Activated naive CD4-positive, alpha-beta T cell treated with anti-CD3 and anti-CD28 coated beads for 36 hours (primary cell): ENCODE measurements at regions not wholly inside any gene's neighbourhood (a gene's known extent, or its start where the extent isn't known, plus 50 kb on each side); places are given as distances from the start of the nearest gene placed in this dataset.

Experiments used
- CTCF ChIA-PET: fragments of 350-600 bp; sonication (Branson Sonifier 250); formaldehyde crosslinking; loops from one replicate; lab custom pipeline; 2021; ENCODE audit warnings: antibody characterized with exemption; lab: Charles Lee
- DNase-seq: peaks from one replicate; pipeline ENCODE4 v3.0.0-alpha.2; 2020
- H3K27ac Mint-ChIP-seq: one replicate; pipeline ENCODE4 v1.8.0; 2021; ENCODE audit warnings: mild to moderate bottlenecking, mixed read lengths
- H3K27me3 Mint-ChIP-seq: one replicate; pipeline ENCODE4 v1.8.0; 2021; ENCODE audit warnings: low read depth, mixed read lengths
- H3K36me3 Mint-ChIP-seq: one replicate; pipeline ENCODE4 v1.8.0; 2021; ENCODE audit warnings: low read depth, mixed read lengths
- H3K4me1 Mint-ChIP-seq: one replicate; pipeline ENCODE4 v1.8.0; 2021; ENCODE audit warnings: low read depth, mixed read lengths
- H3K4me3 Mint-ChIP-seq: one replicate; pipeline ENCODE4 v1.8.0; 2021; ENCODE audit warnings: mild to moderate bottlenecking, moderate library complexity, mixed read lengths
- H3K9me3 Mint-ChIP-seq: one replicate; pipeline ENCODE4 v1.8.0; 2021; ENCODE audit warnings: mixed read lengths
- intact Hi-C: fragments of 100-400 bp; cut with micrococcal nuclease; formaldehyde crosslinking; loops from one replicate; pipeline ENCODE4 v1.15.1; 2023

DNA sequence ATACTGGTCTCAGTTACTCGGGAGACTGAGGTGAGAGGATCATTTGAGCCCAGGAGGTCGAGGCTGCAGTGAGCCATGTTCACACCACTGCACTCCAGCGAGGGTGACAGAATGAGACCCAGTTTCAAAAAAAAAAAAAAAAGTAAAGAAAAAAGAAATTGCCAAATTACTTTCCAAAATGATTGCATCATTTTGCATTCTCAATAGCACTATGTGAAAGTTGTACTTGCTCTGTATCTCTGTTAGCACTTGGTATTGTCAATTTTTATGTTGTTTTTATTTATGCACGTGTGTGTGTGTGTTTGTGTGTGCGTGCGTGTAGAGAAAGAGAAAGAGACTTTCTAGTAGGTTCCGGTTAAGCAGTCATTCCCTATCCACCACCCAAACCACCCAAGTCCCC, 328.4 kb downstream of the RAB3C start:
- CTCF ChIA-PET, result no interaction called here
- H3K4me3 Mint-ChIP-seq, result no peak overlapping the region
- H3K27me3 Mint-ChIP-seq, result no peaks in the 10 kb centered on the region
- H3K36me3 Mint-ChIP-seq, result no peaks in the 10 kb centered on the region
- peaks cover 3% of the 10 kb centered on the region for H3K9me3 Mint-ChIP-seq
- no peaks in the 10 kb centered on the region for H3K4me1 Mint-ChIP-seq
- DNase-seq, result no peak
- H3K27ac Mint-ChIP-seq, result no peak overlapping the region
- intact Hi-C loops, result no loop called here

DNA sequence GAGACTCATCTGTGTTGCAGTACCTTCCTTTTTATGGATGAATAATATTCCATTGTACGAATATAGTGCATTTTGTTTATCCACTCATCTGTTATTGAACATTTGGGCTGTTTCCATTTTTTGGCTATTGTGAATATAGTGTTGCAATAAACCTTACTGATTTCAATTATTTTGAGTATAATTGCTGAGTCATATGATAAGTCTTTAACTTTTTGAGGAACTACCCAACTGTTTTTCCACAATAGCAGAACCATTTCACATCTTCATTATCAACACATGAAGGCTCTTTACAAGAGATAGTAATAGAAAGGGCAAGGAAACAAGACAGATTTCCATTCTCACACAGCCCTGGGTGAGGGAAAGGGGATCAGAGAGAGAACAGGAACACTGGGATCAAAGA, 329.2 kb downstream of the RAB3C start:
- H3K27me3 Mint-ChIP-seq, result no peaks in the 10 kb centered on the region
- no peak for DNase-seq
- H3K36me3 Mint-ChIP-seq, result no peaks in the 10 kb centered on the region
- intact Hi-C loops, result no loop called here
- no peak overlapping the region for H3K4me3 Mint-ChIP-seq
- no peaks in the 10 kb centered on the region for H3K4me1 Mint-ChIP-seq
- peaks cover 3% of the 10 kb centered on the region for H3K9me3 Mint-ChIP-seq
- H3K27ac Mint-ChIP-seq, result no peak overlapping the region
- CTCF ChIA-PET, result no interaction called here

DNA sequence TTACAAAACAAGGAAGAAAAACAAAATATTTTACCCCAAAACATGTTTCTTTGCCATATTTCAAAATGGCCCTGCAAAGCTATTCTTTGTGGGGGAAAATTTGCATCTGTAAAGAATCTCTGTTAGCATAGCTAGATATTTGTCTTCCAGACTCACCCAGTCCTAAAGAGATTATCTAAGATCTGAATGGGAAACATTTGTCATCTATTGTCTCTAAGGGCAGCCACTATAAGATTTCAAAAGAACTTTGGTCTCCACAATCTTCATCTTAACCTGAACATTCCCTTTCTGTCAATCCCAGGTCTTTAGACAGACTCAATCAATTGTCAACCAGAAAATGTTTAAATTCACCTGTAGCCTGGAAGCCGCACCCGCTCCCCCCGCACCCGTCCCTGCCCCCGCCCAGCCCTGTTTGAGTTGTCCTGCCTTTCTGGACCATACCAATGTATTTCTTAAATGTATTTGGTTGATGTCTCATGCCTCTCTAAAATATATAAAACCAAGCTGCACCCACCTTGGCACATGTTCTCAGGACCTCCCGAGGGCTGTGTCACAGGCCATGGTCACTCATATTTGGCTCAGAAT, 330.6 kb downstream of the RAB3C start:
- CTCF ChIA-PET, result interaction anchor here (1.0 kb wide), 1 partner anchor 22 kb away, joined by 3 read pairs; no protein-coding TSS in a partner anchor

DNA sequence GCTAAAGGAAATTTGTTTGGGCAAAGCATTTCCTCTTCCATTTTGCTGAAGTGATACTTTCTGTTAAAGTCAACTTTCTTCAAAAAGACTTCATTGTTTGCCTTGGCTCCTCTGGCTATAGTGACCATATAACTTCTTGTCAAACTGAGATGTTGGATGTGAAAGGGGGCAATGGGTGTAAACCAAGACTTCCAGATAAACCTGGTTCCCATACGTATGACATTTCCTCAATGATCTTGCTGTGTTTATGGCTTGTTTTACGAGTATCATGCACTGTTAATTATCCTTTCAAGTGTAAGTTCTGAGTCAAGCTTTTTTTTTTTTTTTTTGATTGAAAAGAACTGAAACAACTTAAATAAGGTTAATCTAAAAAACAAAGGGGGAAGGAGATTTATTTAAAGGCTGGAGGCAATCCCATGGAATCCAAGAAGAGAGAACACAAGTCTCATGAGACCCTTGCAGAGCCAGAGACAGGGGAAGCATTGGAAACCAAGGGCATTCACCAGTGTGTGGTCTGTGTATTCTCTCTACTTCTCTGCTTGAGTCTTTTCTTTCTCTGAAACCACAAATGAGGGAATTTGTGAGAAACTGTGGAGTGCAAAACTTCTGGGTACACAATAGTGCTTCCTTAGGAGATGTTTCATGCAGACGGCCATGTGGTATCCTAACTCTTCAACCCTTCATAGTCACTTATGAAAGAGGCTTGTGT, 335.3 kb downstream of the RAB3C start:
- DNase-seq, result no peak
- Mint-ChIP-seq H3K4me1 (peaks cover 13% of the 10 kb centered on the region), H3K27me3 (peaks cover 3% of the 10 kb centered on the region), H3K4me3 (no peak overlapping the region), H3K36me3 (no peaks in the 10 kb centered on the region), H3K27ac (no peak overlapping the region), H3K9me3 (no peaks in the 10 kb centered on the region)
- intact Hi-C loops, result no loop called here
- CTCF ChIA-PET, result no interaction called here

More for the DNA sequence above, 330.6 kb downstream of the RAB3C start:
- intact Hi-C loops, result no loop called here
- no peak overlapping the region for H3K4me3 Mint-ChIP-seq
- H3K27ac Mint-ChIP-seq, result no peak overlapping the region
- H3K36me3 Mint-ChIP-seq, result no peaks in the 10 kb centered on the region
- no peaks in the 10 kb centered on the region for H3K27me3 Mint-ChIP-seq
- H3K4me1 Mint-ChIP-seq, result peaks cover 3% of the 10 kb centered on the region
- H3K9me3 Mint-ChIP-seq, result peaks cover 3% of the 10 kb centered on the region
- DNase-seq, result no peak
